GM06990 (cell line): ENCODE measurements at regions not wholly inside any gene's neighbourhood (a gene's known extent, or its start where the extent isn't known, plus 50 kb on each side); places are given as distances from the start of the nearest gene placed in this dataset.

Source experiments
- DNase-seq: peaks from one replicate; pipeline ENCODE4 v3.0.0-alpha.2; 2011; ENCODE audit not compliant: insufficient read length; ENCODE audit errors: extremely low read depth
- H3K27me3 ChIP-seq: replicated peaks from 2 replicates; pipeline ENCODE4 v1.6.0; 2011; ENCODE audit warnings: low read length; ENCODE audit not compliant: control insufficient read depth, insufficient read depth
- H3K36me3 ChIP-seq: 2 replicates; pipeline ENCODE4 v1.5.1; 2011; ENCODE audit warnings: low read length; ENCODE audit not compliant: control insufficient read depth, insufficient read depth
- H3K4me3 ChIP-seq: replicated peaks from 2 replicates; pipeline ENCODE4 v1.5.1; 2011; ENCODE audit warnings: low read depth, mild to moderate bottlenecking, control low read depth, low read length
- CTCF ChIP-seq: IDR thresholded peaks from 2 replicates; pipeline ENCODE4 v1.5.1; 2011; ENCODE audit warnings: low read length, control low read depth, mild to moderate bottlenecking, inconsistent platforms; ENCODE audit not compliant: insufficient read depth, poor library complexity, severe bottlenecking

GRCh38 chr2:225318440-225318839, 81.1 kb upstream of the NYAP2 start:
- no peaks in the 10 kb centered on the region for H3K36me3 ChIP-seq
- no peak for DNase-seq
- H3K4me3 ChIP-seq = no peak overlapping the region
- TF ChIP-seq CTCF = no peak
- no peaks in the 10 kb centered on the region for H3K27me3 ChIP-seq

- Histone ChIP-seq H3K36me3 (no peaks in the 10 kb centered on the region), H3K27me3 (no peaks in the 10 kb centered on the region), H3K4me3 (no peak overlapping the region)
- TF ChIP-seq CTCF = no peak
- no peak for DNase-seq
Measured at GRCh38 chr2:225317186-225317585, 82.3 kb upstream of the NYAP2 start.

GRCh38 chr2:225310745-225311144, 88.8 kb upstream of the NYAP2 start:
- Histone ChIP-seq H3K4me3 (no peak overlapping the region), H3K27me3 (no peaks in the 10 kb centered on the region; the same call in 1 of the 2 replicates), H3K36me3 (no peaks in the 10 kb centered on the region)
- TF ChIP-seq CTCF = no peak
- DNase-seq = no peak

GRCh38 chr2:225309516-225309915, 90.0 kb upstream of the NYAP2 start:
- no peaks in the 10 kb centered on the region; the same call in 1 of the 2 replicates for H3K27me3 ChIP-seq
- no peak overlapping the region for H3K4me3 ChIP-seq
- no peak for DNase-seq
- TF ChIP-seq CTCF = no peak
- no peaks in the 10 kb centered on the region for H3K36me3 ChIP-seq

GRCh38 chr2:225296951-225297350, 102.6 kb upstream of the NYAP2 start:
- Histone ChIP-seq H3K36me3 (no peaks in the 10 kb centered on the region), H3K27me3 (no peaks in the 10 kb centered on the region), H3K4me3 (no peak overlapping the region)
- DNase-seq = no peak
- TF ChIP-seq CTCF = no peak

GRCh38 chr2:225295102-225295501, 104.4 kb upstream of the NYAP2 start:
- Histone ChIP-seq H3K36me3 (no peaks in the 10 kb centered on the region), H3K4me3 (no peak overlapping the region), H3K27me3 (no peaks in the 10 kb centered on the region)
- DNase-seq = no peak
- no peak for TF ChIP-seq CTCF
